Mucosa of descending colon (tissue), 3 donors: ENCODE measurements at regions not wholly inside any gene's neighbourhood (a gene's known extent, or its start where the extent isn't known, plus 50 kb on each side); places are given as distances from the start of the nearest gene placed in this dataset.

ENCODE experiments used
- ATAC-seq: fragments of 200-7000 bp; cut with Tn5 transposase; one replicate; pipeline ENCODE4 v1.9.1; 2020; ENCODE audit warnings: mild to moderate bottlenecking, moderate library complexity
- DNase-seq, 3 donors: peaks; one replicate each; pipeline ENCODE4 v3.0.0-alpha.2; 2020
- H3K36me3 ChIP-seq: fragments of 200-600 bp; one replicate; pipeline ENCODE4 v1.8.0; 2021; ENCODE audit warnings: low read depth, mild to moderate bottlenecking
- H3K4me1 ChIP-seq: fragments of 200-600 bp; one replicate; pipeline ENCODE4 v1.8.0; 2021; ENCODE audit warnings: low read depth, mild to moderate bottlenecking
- H3K4me3 ChIP-seq: fragments of 200-600 bp; one replicate; pipeline ENCODE4 v1.8.0; 2021; ENCODE audit warnings: mild to moderate bottlenecking
- H3K9me3 ChIP-seq: fragments of 200-600 bp; one replicate; pipeline ENCODE4 v1.8.0; 2021; ENCODE audit warnings: mild to moderate bottlenecking
- intact Hi-C, 2 donors: fragments of 100-400 bp; cut with DNase I in 1 of 2; cut with micrococcal nuclease in 1 of 2; formaldehyde crosslinking; loops; one replicate each; pipeline versions ENCODE4 v1.11.0 to v1.11.1; 2022; cut with DNase I, micrococcal nuclease
- TF ChIP-seq, protein P1 (sequence below): fragments of 200-600 bp; IDR thresholded peaks from one replicate; pipeline ENCODE4 v1.8.0; 2022; ENCODE audit warnings: antibody characterized with exemption, mild to moderate bottlenecking
- donor health status: DM: no; HTN: no; CAD: no; lungs with moderate emphysema.
- donor health status: DM: no; HTN: no; CAD: no.
- donor health status: DM: no; HTN: yes; CAD: no.

DNA sequence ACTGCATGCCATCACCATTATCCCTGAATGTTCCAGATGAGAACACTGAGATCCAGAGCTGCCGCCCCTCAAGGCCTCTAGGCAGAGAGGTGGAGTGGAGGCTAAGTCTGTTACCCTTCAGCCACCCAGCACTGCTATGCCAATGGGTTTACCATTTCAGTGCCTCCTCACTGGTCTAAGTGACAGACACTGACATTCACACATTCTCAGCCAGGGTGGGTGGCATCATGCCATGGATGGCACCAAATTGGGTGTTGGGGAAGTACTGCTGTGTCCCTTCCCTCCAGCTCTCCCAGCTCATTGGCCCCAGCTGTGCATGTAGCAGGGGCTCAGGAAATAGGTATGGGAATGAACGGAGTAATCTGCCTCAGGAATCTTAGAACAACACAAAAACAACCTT is 96.8 kb upstream of the PLET1 start:
- H3K36me3 ChIP-seq, result no peaks in the 10 kb centered on the region
- intact Hi-C loops, result no loop called here
- DNase-seq, result no peak
- H3K4me1 ChIP-seq, result no peaks in the 10 kb centered on the region
- H3K4me3 ChIP-seq, result no peak overlapping the region
- no peak for ATAC-seq
- H3K9me3 ChIP-seq, result no peaks in the 10 kb centered on the region
- TF ChIP-seq, protein P1, sequence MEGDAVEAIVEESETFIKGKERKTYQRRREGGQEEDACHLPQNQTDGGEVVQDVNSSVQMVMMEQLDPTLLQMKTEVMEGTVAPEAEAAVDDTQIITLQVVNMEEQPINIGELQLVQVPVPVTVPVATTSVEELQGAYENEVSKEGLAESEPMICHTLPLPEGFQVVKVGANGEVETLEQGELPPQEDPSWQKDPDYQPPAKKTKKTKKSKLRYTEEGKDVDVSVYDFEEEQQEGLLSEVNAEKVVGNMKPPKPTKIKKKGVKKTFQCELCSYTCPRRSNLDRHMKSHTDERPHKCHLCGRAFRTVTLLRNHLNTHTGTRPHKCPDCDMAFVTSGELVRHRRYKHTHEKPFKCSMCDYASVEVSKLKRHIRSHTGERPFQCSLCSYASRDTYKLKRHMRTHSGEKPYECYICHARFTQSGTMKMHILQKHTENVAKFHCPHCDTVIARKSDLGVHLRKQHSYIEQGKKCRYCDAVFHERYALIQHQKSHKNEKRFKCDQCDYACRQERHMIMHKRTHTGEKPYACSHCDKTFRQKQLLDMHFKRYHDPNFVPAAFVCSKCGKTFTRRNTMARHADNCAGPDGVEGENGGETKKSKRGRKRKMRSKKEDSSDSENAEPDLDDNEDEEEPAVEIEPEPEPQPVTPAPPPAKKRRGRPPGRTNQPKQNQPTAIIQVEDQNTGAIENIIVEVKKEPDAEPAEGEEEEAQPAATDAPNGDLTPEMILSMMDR, result no peak

DNA sequence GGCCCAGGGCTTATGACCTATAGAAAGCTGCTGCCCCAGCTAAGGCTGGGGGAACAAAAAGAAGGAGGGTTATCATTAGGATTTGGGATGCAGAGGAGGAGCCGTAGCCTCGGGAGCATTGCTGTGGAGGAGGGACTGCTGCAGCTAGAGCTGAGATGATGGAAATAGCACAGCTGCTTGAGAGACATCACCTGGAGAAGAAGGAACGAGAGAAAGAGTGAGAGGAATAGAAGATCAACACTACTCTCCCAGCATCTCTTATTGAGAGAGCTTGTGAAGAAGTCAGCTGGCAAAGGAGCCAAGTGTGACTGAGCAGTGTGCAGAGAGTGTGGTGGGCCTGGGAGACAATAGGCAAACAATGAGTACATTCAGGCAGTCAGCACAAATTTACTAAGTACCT is 100.7 kb upstream of the PLET1 start:
- H3K36me3 ChIP-seq, result no peaks in the 10 kb centered on the region
- no peaks in the 10 kb centered on the region for H3K4me1 ChIP-seq
- TF ChIP-seq, protein P1, result no peak
- H3K4me3 ChIP-seq, result no peak overlapping the region
- ATAC-seq (no peak), DNase-seq (no peak)
- H3K9me3 ChIP-seq, result no peaks in the 10 kb centered on the region
- intact Hi-C loops, result no loop called here

DNA sequence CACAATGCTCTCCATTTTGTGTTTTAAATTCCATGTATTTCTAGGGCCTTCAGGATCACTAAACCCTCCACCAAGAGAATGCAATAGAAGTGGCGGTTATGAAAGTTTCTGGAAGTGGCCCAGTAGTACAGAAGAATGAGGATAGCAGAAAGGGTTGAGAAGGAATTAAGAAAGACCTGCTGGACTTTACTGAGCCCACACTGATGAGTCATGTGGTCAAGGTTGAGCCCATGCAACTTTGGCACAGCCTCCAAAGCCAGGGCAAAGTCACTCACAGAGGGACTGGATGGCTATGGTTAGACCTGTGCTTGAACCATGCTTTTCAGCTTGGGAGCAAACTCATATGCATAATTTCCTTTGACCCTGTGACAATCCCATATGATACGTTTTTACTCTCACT is 102.9 kb upstream of the PLET1 start:
- no peak overlapping the region for H3K4me3 ChIP-seq
- intact Hi-C loops, result no loop called here
- no peak for DNase-seq
- H3K9me3 ChIP-seq, result no peaks in the 10 kb centered on the region
- ATAC-seq, result no peak
- H3K4me1 ChIP-seq, result no peaks in the 10 kb centered on the region
- H3K36me3 ChIP-seq, result no peaks in the 10 kb centered on the region
- TF ChIP-seq, protein P1, result no peak

DNA sequence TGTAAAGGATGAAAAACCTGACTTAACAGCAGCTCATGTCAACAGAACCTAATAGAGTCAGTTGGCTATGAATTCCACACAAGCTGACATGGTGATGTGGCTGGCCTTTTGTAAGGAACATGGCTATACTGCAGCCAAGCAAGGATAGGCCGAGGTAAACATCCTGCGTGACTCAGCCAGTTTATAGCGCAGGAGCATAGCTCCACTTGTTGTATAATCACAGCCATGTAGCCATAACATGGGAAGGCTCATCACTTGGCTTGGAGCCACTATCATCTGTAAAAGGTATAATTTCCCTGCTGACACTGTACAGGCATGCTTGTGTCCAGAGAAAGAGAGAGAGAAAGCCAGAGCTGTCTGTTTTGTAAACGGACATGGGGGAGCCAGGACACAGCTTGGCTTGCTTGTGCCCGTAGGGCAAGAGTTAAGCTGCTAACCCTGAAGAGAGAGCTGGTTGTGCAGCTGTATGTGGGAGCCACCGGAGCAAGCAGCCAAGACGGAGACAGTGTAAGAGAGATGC is 104.4 kb upstream of the PLET1 start:
- intact Hi-C loops, result no loop called here
- Histone ChIP-seq H3K36me3 (no peaks in the 10 kb centered on the region), H3K4me3 (no peak overlapping the region), H3K4me1 (no peaks in the 10 kb centered on the region), H3K9me3 (no peaks in the 10 kb centered on the region)
- DNase-seq, result peak in 1 of 3 donors; percentile 30
- ATAC-seq, result peak; percentile 73
- TF ChIP-seq, protein P1, result no peak

DNA sequence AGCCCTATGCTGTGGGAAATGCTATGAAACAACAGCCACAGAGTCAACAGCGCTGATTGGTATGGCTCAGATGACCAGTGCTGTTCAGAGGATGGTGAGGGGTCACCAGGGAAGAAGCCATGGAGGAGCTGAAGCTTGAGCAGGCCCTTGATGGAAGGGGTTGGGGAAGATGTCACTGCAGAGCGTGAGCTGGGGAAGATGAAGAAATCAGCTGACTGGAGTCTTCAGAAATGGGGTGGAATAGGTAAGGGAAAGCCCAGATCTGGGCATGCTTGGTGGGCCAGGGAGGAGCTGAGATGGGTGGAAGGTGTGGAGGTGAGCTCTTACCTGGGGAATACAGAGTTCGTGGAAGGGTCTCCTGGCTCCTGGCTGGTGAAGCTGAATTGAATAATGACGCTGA is 105.4 kb upstream of the PLET1 start:
- Histone ChIP-seq H3K9me3 (no peaks in the 10 kb centered on the region), H3K36me3 (no peaks in the 10 kb centered on the region), H3K4me1 (no peaks in the 10 kb centered on the region), H3K4me3 (no peak overlapping the region)
- TF ChIP-seq, protein P1, result no peak
- DNase-seq (no peak), ATAC-seq (no peak)
- intact Hi-C loops, result no loop called here

DNA sequence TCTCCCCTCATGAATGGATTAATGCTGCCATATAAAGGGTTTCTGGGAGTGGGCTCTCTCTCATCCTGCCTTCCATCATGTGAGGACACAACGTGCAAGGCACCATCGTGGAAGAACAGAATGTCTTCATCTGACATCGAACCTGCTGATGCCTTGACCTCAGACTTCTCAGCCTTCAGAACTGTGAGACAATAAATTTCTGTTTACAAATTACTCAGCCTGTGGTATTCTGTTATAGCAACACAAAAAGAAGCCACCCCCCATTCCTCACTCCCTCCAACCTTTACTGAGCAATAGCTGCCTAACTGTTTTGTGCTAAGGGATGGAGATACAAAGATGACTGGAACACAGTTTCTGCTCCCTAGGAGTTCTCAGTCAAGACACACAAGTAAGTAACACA is 106.1 kb upstream of the PLET1 start:
- no peak for ATAC-seq
- Histone ChIP-seq H3K4me1 (no peaks in the 10 kb centered on the region), H3K4me3 (no peak overlapping the region), H3K9me3 (no peaks in the 10 kb centered on the region), H3K36me3 (no peaks in the 10 kb centered on the region)
- DNase-seq, result no peak
- TF ChIP-seq, protein P1, result no peak
- intact Hi-C loops, result no loop called here
